ENCODE measurements at regions not wholly inside any gene's neighbourhood (a gene's known extent, or its start where the extent isn't known, plus 50 kb on each side); places are given as distances from the start of the nearest gene placed in this dataset.

DNA sequence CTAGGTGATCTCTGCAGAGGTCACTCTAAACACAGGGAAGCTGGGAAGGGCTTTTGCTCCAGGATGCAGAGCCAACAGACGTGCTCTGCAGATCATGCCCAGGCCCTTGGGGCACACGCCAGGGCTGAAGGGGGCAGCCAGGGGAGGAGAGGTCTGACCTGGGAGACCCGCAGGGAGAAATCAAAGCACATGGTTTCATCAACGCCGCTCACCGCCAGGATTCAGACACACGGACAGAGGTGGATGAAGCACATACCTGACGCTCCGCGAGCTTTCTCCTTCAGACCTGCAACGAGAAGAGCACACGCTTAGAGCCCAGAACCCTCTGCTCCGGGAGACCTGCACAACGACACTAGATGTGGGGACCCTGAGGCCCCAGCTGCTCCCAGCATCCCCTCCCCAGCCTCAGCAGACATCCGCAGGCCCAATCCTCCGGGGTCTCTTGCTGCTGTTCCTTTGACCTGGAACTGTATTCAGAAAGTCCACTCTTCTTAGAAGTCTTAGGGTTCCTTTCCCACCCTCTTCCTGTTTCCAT, 90.7 kb upstream of the IQSEC1 start:
- 89 to 92% (median 91%) methylated on average over 10 to 16 of the region's 16 CpGs for WGBS, 5 donors
- intact Hi-C loops (cut with DNase I; ENCODE audit: low total_unique reads) = no loop called here

GRCh38 chr3:13162549-13163320, 89.5 kb upstream of the IQSEC1 start:
- WGBS, 5 donors = 56 to 67% (median 61%) methylated on average over 8 to 9 of the region's 9 CpGs
- Histone ChIP-seq H3K27ac (no peak overlapping the region), H3K27me3 (no peaks in the 10 kb centered on the region), H3K4me1 (no peaks in the 10 kb centered on the region), H3K36me3 (no peaks in the 10 kb centered on the region), H3K4me3 (no peak overlapping the region), H3K9me3 (no peaks in the 10 kb centered on the region)
- intact Hi-C loops (cut with DNase I; ENCODE audit: low total_unique reads) = no loop called here
- no peak for DNase-seq
- TF ChIP-seq POLR2A (IDR thresholded peaks at IDR 0.05) = no peak

More for the DNA sequence above, 90.7 kb upstream of the IQSEC1 start:
- Histone ChIP-seq H3K9me3 (no peaks in the 10 kb centered on the region), H3K27ac (no peak overlapping the region), H3K36me3 (no peaks in the 10 kb centered on the region), H3K4me1 (no peaks in the 10 kb centered on the region), H3K27me3 (no peaks in the 10 kb centered on the region), H3K4me3 (no peak overlapping the region)
- TF ChIP-seq POLR2A (IDR thresholded peaks at IDR 0.05) (no peak), CTCF (IDR thresholded peaks at IDR 0.05) (no peak)
- DNase-seq = no peak

- Histone ChIP-seq H3K27ac (no peak overlapping the region), H3K9me3 (peaks cover 0 to 4% (median 1%) of the 10 kb centered on the region in 4 donors), H3K4me1 (no peaks in the 10 kb centered on the region), H3K4me3 (no peak overlapping the region), H3K27me3 (no peaks in the 10 kb centered on the region), H3K36me3 (no peaks in the 10 kb centered on the region)
- no peak for DNase-seq
- 80 to 83% (median 81%) methylated on average over 15 to 18 of the region's 18 CpGs for WGBS, 5 donors
- intact Hi-C loops (cut with DNase I; ENCODE audit: low total_unique reads) = no loop called here
- no peak for TF ChIP-seq POLR2AphosphoS5 (IDR thresholded peaks at IDR 0.05)
- no peak for TF ChIP-seq POLR2A (IDR thresholded peaks at IDR 0.05)
- no peak for TF ChIP-seq EP300 (IDR thresholded peaks at IDR 0.05)
- no peak for TF ChIP-seq CTCF (IDR thresholded peaks at IDR 0.05)
Observed at GRCh38 chr3:13161771-13162535, 88.7 kb upstream of the IQSEC1 start.

GRCh38 chr3:13161021-13161759, 88.0 kb upstream of the IQSEC1 start:
- H3K4me3 ChIP-seq = no peak overlapping the region
- intact Hi-C loops (cut with DNase I; ENCODE audit: low total_unique reads) = no loop called here
- H3K27me3 ChIP-seq = no peaks in the 10 kb centered on the region
- H3K27ac ChIP-seq = no peak overlapping the region
- WGBS, 5 donors = 63 to 77% (median 72%) methylated on average over 20 to 21 of the region's 21 CpGs
- H3K36me3 ChIP-seq = no peaks in the 10 kb centered on the region
- no peak for TF ChIP-seq CTCF (IDR thresholded peaks at IDR 0.05)
- DNase-seq = no peak
- H3K9me3 ChIP-seq = peaks cover 0 to 12% (median 8%) of the 10 kb centered on the region in 4 donors
- H3K4me1 ChIP-seq = no peaks in the 10 kb centered on the region

Measured in stomach (tissue), 8 donors.